Panc1 (cell line): ENCODE measurements at regions not wholly inside any gene's neighbourhood (a gene's known extent, or its start where the extent isn't known, plus 50 kb on each side); places are given as distances from the start of the nearest gene placed in this dataset.

Experiments used
- ATAC-seq: fragments of 200-7000 bp; cut with Tn5 transposase; 2 replicates; pipeline ENCODE4 v1.9.1; 2020; ENCODE audit warnings: mild to moderate bottlenecking, moderate library complexity
- BruUV-seq: library from RNA; stranded (reverse); fragments of 400-500 nt; replicated peaks from 2 replicates; lab custom pipeline; 2021; lab: Mats Ljungman, UMichigan
- CTCF ChIA-PET: fragments of 300-600 bp; sonication (Branson Sonifier 250); formaldehyde crosslinking; loops from one replicate; lab custom pipeline; 2022; ENCODE audit warnings: antibody characterized with exemption; lab: Charles Lee
- POLR2A ChIA-PET: fragments of 300-600 bp; sonication (Branson Sonifier 250); formaldehyde crosslinking; loops from one replicate; lab custom pipeline; 2022; ENCODE audit warnings: antibody characterized with exemption; lab: Charles Lee
- DNase-seq: peaks from one replicate; pipeline ENCODE4 v3.0.0-alpha.2; 2010; ENCODE audit warnings: low read depth, low spot score
- H3K27ac ChIP-seq: 2 replicates; pipeline ENCODE4 v1.5.1; 2011; ENCODE audit warnings: mild to moderate bottlenecking, low read length, inconsistent platforms
- H3K27me3 ChIP-seq: fragments of 200-500 bp; sonication (Bioruptor generic); 2 replicates; pipeline ENCODE4 v1.6.0; 2014; ENCODE audit warnings: low read length, inconsistent platforms; ENCODE audit not compliant: control insufficient read depth, insufficient read depth
- H3K36me3 ChIP-seq: fragments of 200-500 bp; sonication (Bioruptor generic); 2 replicates; pipeline ENCODE4 v1.5.1; 2014; ENCODE audit warnings: inconsistent platforms, mild to moderate bottlenecking, low read length, moderate library complexity; ENCODE audit not compliant: control insufficient read depth, insufficient read depth
- H3K4me1 ChIP-seq: 2 replicates; pipeline ENCODE4 v1.5.1; 2011; ENCODE audit warnings: inconsistent platforms, mild to moderate bottlenecking, low read length, moderate library complexity; ENCODE audit not compliant: control insufficient read depth, insufficient read depth
- H3K4me3 ChIP-seq, 2 experiments: 2 replicates each; pipeline ENCODE4 v1.5.1; 2011 to 2012; ENCODE audit warnings: low read depth in 2 of 2, low read length in 2 of 2, mild to moderate bottlenecking in 2 of 2, inconsistent platforms in 1 of 2, moderate library complexity in 1 of 2
- H3K9me3 ChIP-seq: fragments of 200-500 bp; sonication (Bioruptor generic); 2 replicates; pipeline ENCODE4 v1.5.1; 2014; ENCODE audit warnings: low read depth, mild to moderate bottlenecking, inconsistent platforms, low read length, moderate library complexity; ENCODE audit not compliant: control insufficient read depth, insufficient read depth
- POLR2AphosphoS5 ChIP-seq: IDR thresholded peaks from 2 replicates; pipeline ENCODE4 v1.6.1; 2012; ENCODE audit warnings: mild to moderate bottlenecking, low read depth, low read length, moderate library complexity
- REST ChIP-seq, 2 experiments: IDR thresholded peaks; 2 replicates each; pipeline ENCODE4 v1.6.1; 2011 to 2012; ENCODE audit warnings: low read depth in 2 of 2, control low read depth in 1 of 2, low read length in 1 of 2, mild to moderate bottlenecking in 1 of 2, moderate library complexity in 1 of 2; ENCODE audit not compliant: insufficient read depth in 1 of 2
- SIN3A ChIP-seq: IDR thresholded peaks from 2 replicates; pipeline ENCODE4 v1.6.1; 2012; ENCODE audit warnings: low read depth, mild to moderate bottlenecking, low read length, moderate library complexity, borderline replicate concordance; ENCODE audit not compliant: insufficient read depth
- TCF7L2 ChIP-seq: IDR thresholded peaks from 2 replicates; pipeline ENCODE4 v1.6.1; 2011; ENCODE audit warnings: mild to moderate bottlenecking, low read depth, low read length, inconsistent platforms
- in situ Hi-C: cut with HindIII; loops from 2 replicates; pipeline ENCODE4 v1.10.0; 2016; ENCODE audit warnings: low sequenced_read_pairs, low pct_unique_long_range_greater_than_20kb
- intact Hi-C: fragments of 100-400 bp; cut with micrococcal nuclease; formaldehyde crosslinking; loops from one replicate; pipeline ENCODE4 v1.10.0; 2022; ENCODE audit not compliant: unreplicated experiment
- TF ChIP-seq, protein P1 (sequence below): fragments of 450-650 bp; IDR thresholded peaks from 2 replicates; pipeline ENCODE4 v1.5.1; 2017; ENCODE audit warnings: mild to moderate bottlenecking

DNA sequence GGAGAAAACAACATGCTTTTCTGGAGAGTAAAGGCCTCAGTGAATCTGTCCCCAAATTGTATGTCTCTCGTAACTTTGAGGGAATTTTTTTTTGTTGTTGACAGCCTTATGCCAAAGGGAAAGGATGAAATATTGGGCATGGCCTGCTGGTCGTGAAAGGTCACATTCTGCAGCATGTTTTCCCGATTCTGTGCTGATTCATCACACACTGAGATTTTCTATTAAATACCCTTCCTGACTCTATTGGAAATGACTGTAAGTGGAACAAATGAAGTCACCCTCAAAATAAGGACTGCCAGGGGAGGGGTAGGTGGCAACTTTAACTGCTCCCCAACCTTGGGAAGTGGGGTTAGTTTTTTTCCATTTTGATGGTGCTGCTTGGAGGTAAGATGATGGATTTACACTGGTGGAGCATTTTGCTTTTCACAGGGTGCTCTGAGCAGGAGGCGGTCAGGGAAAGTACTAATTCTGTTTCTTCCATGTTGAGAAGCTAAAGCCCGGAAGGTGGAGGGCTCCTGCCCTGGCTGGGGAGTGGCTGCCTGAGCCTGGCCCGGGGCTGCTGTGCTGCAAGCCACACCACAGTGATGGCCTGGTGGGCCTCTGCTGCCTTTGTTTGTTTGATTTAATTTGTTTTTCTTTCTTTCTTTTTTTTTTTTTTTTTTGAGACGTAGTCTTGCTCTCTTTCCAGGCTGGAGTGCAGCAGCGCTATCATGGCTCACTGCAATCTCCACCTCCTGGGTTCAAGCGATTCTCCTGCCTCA, 116.8 kb upstream of the SPATA13 start:
- BruUV-seq, result no TSS peak
- POLR2A ChIA-PET, result no interaction called here
- CTCF ChIA-PET, result no interaction called here
- intact Hi-C loops (no loop called here), in situ Hi-C loops (no loop called here)
- no peak for DNase-seq
- Histone ChIP-seq H3K27ac (no peak overlapping the region), H3K27me3 (no peaks in the 10 kb centered on the region), H3K4me3 (no peak overlapping the region), H3K36me3 (no peaks in the 10 kb centered on the region), H3K4me1 (no peaks in the 10 kb centered on the region), H3K9me3 (no peaks in the 10 kb centered on the region; the same call in 1 of the 2 replicates)
- ATAC-seq, result no peak
- no peak for TF ChIP-seq TCF7L2
- TF ChIP-seq POLR2AphosphoS5, result no peak
- no peak for TF ChIP-seq SIN3A
- TF ChIP-seq, protein P1, sequence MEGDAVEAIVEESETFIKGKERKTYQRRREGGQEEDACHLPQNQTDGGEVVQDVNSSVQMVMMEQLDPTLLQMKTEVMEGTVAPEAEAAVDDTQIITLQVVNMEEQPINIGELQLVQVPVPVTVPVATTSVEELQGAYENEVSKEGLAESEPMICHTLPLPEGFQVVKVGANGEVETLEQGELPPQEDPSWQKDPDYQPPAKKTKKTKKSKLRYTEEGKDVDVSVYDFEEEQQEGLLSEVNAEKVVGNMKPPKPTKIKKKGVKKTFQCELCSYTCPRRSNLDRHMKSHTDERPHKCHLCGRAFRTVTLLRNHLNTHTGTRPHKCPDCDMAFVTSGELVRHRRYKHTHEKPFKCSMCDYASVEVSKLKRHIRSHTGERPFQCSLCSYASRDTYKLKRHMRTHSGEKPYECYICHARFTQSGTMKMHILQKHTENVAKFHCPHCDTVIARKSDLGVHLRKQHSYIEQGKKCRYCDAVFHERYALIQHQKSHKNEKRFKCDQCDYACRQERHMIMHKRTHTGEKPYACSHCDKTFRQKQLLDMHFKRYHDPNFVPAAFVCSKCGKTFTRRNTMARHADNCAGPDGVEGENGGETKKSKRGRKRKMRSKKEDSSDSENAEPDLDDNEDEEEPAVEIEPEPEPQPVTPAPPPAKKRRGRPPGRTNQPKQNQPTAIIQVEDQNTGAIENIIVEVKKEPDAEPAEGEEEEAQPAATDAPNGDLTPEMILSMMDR, result no peak
- no peak for TF ChIP-seq REST (IDR thresholded peaks at IDR 0.05; ENCODE audit: insufficient read depth in 1 of 2, low read depth in 2 of 2, low read length in 1 of 2)

DNA sequence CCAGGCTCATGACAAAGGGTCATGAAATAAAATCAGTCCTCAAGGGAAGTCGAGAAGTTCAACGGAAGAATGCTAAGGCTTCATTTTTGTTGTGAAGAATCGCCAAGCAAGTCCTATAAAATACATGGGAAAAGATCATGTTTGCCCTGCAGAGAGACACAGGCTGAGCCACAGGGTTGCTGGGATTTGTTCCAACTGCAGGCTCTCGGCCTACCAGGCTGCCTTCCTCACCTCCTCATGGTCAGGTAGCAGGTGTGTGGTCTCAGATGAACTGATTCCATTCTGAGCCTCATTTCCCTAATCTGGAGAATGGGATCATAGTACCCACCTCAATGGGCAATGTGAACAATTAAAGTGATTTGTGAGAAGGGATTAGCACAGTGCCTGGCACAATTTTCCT, 114.9 kb upstream of the SPATA13 start:
- H3K36me3 ChIP-seq, result no peaks in the 10 kb centered on the region
- intact Hi-C loops, result no loop called here
- POLR2A ChIA-PET, result no interaction called here
- TF ChIP-seq SIN3A (no peak), TCF7L2 (no peak), POLR2AphosphoS5 (no peak), REST (IDR thresholded peaks at IDR 0.05; ENCODE audit: insufficient read depth in 1 of 2, low read depth in 2 of 2, low read length in 1 of 2) (no peak)
- TF ChIP-seq, protein P1, result no peak
- CTCF ChIA-PET, result no interaction called here
- no peaks in the 10 kb centered on the region; the same call in 1 of the 2 replicates for H3K9me3 ChIP-seq
- in situ Hi-C loops, result no loop called here
- no peak for ATAC-seq
- no peak overlapping the region for H3K27ac ChIP-seq
- H3K4me1 ChIP-seq, result no peaks in the 10 kb centered on the region
- no peak for DNase-seq
- BruUV-seq, result no TSS peak
- H3K4me3 ChIP-seq, result no peak overlapping the region
- no peaks in the 10 kb centered on the region for H3K27me3 ChIP-seq
